WTC11 (cell line): ENCODE measurements at regions not wholly inside any gene's neighbourhood (a gene's known extent, or its start where the extent isn't known, plus 50 kb on each side); places are given as distances from the start of the nearest gene placed in this dataset.

Experiments used
- ATAC-seq: fragments of 200-7000 bp; cut with Tn5 transposase; 2 replicates; pipeline ENCODE4 v1.10.0; 2021; ENCODE audit warnings: mild to moderate bottlenecking, moderate library complexity
- CTCF ChIA-PET: fragments of 300-600 bp; sonication (Branson Sonifier 250); formaldehyde crosslinking; loops from one replicate; lab custom pipeline; 2021; ENCODE audit warnings: antibody characterized with exemption; lab: Charles Lee
- POLR2A ChIA-PET: fragments of 350-600 bp; sonication (Branson Sonifier 250); formaldehyde crosslinking; loops from one replicate; lab custom pipeline; 2021; ENCODE audit warnings: antibody characterized with exemption; lab: Charles Lee
- DNase-seq: peaks from one replicate; pipeline ENCODE4 v3.0.0; 2021; ENCODE audit warnings: low spot score
- H3K27ac Mint-ChIP-seq: 2 replicates; pipeline ENCODE4 v1.8.0; 2021; ENCODE audit warnings: mixed read lengths
- H3K27me3 Mint-ChIP-seq: 2 replicates; pipeline ENCODE4 v1.8.0; 2021; ENCODE audit warnings: low read depth, mild to moderate bottlenecking, moderate library complexity, mixed read lengths
- H3K36me3 Mint-ChIP-seq: 2 replicates; pipeline ENCODE4 v1.8.0; 2021; ENCODE audit warnings: mixed read lengths
- H3K4me1 Mint-ChIP-seq: 2 replicates; pipeline ENCODE4 v1.8.0; 2022; ENCODE audit warnings: mixed read lengths
- H3K4me3 Mint-ChIP-seq: 2 replicates; pipeline ENCODE4 v1.8.0; 2021; ENCODE audit warnings: mild to moderate bottlenecking, moderate library complexity, mixed read lengths
- H3K9me3 Mint-ChIP-seq: 2 replicates; pipeline ENCODE4 v1.8.0; 2021; ENCODE audit warnings: mixed read lengths
- CBFB ChIP-seq: sonication (generic); formaldehyde crosslinking; IDR thresholded peaks from 2 replicates; pipeline ENCODE4 v1.8.1; 2022; ENCODE audit warnings: mild to moderate bottlenecking, low read depth, missing genetic modification reagents
- E2F1 ChIP-seq: sonication (generic); formaldehyde crosslinking; IDR thresholded peaks from 2 replicates; pipeline ENCODE4 v1.8.0; 2022; ENCODE audit warnings: mild to moderate bottlenecking, missing genetic modification reagents
- EMX1 ChIP-seq: fragments of 250-450 bp; sonication (Bioruptor Pico); IDR thresholded peaks from 2 replicates; pipeline ENCODE4 v1.8.0; 2021; ENCODE audit warnings: mild to moderate bottlenecking
- GRHL2 ChIP-seq: fragments of 250-450 bp; sonication (Bioruptor Pico); IDR thresholded peaks from 2 replicates; pipeline ENCODE4 v1.8.0; 2022; ENCODE audit warnings: mild to moderate bottlenecking, moderate library complexity; ENCODE audit not compliant: insufficient replicate concordance, severe bottlenecking
- GTF2I ChIP-seq: fragments of 250-450 bp; sonication (Bioruptor Pico); conservative IDR thresholded peaks from 2 replicates; pipeline ENCODE4 v1.4.0; 2021; ENCODE audit warnings: mild to moderate bottlenecking
- HMGA2 ChIP-seq: fragments of 250-450 bp; sonication (Bioruptor Pico); IDR thresholded peaks from 2 replicates; pipeline ENCODE4 v1.4.0; 2021; ENCODE audit warnings: mild to moderate bottlenecking, moderate library complexity
- MYBL2 ChIP-seq: sonication (generic); formaldehyde crosslinking; IDR thresholded peaks from 2 replicates; pipeline ENCODE4 v1.8.1; 2023; ENCODE audit warnings: mild to moderate bottlenecking, moderate library complexity, missing genetic modification reagents
- NFATC4 ChIP-seq: fragments of 250-450 bp; sonication (Bioruptor Pico); IDR thresholded peaks from 2 replicates; pipeline ENCODE4 v1.9.0; 2021; ENCODE audit warnings: mild to moderate bottlenecking
- NFE2L1 ChIP-seq: sonication (generic); formaldehyde crosslinking; IDR thresholded peaks from 2 replicates; pipeline ENCODE4 v1.8.1; 2023; ENCODE audit warnings: missing genetic modification reagents
- SOX15 ChIP-seq: fragments of 250-450 bp; sonication (Bioruptor Pico); IDR thresholded peaks from 2 replicates; pipeline ENCODE4 v1.9.0; 2021; ENCODE audit warnings: mild to moderate bottlenecking
- ZBTB21 ChIP-seq: sonication (generic); formaldehyde crosslinking; IDR thresholded peaks from 2 replicates; pipeline ENCODE4 v1.8.1; 2023; ENCODE audit warnings: mild to moderate bottlenecking, missing genetic modification reagents, borderline replicate concordance
- ZNF671 ChIP-seq: fragments of 250-450 bp; sonication (Bioruptor Pico); IDR thresholded peaks from 2 replicates; pipeline ENCODE4 v1.8.0; 2021; ENCODE audit warnings: mild to moderate bottlenecking
- TF ChIP-seq, protein P1 (sequence below): sonication (generic); formaldehyde crosslinking; IDR thresholded peaks from 2 replicates; pipeline ENCODE4 v1.8.1; 2022; ENCODE audit warnings: mild to moderate bottlenecking, missing genetic modification reagents, moderate library complexity, borderline replicate concordance
- TF ChIP-seq, protein P2 (sequence below): sonication (generic); formaldehyde crosslinking; IDR thresholded peaks from 2 replicates; pipeline ENCODE4 v1.8.1; 2023; ENCODE audit warnings: mild to moderate bottlenecking, missing genetic modification reagents, borderline replicate concordance
- TF ChIP-seq, protein P3 (sequence below): sonication (generic); formaldehyde crosslinking; IDR thresholded peaks from 2 replicates; pipeline ENCODE4 v1.8.1; 2023; ENCODE audit warnings: mild to moderate bottlenecking, moderate library complexity, missing genetic modification reagents
- TF ChIP-seq, protein P4 (sequence below): fragments of 250-450 bp; sonication (Bioruptor Pico); IDR thresholded peaks from 2 replicates; pipeline ENCODE4 v1.9.0; 2021; ENCODE audit warnings: mild to moderate bottlenecking, borderline replicate concordance

- TF ChIP-seq EMX1 (CRISPR knock-in tag) (no peak), ZNF671 (CRISPR knock-in tag) (no peak), SOX15 (CRISPR knock-in tag) (no peak), MYBL2 (CRISPR knock-in tag) (no peak), GRHL2 (CRISPR knock-in tag) (no peak), HMGA2 (CRISPR knock-in tag) (no peak), ZBTB21 (no peak), E2F1 (CRISPR knock-in tag) (no peak), NFE2L1 (CRISPR knock-in tag) (no peak), CBFB (CRISPR knock-in tag) (no peak), GTF2I (CRISPR knock-in tag) (no peak), NFATC4 (CRISPR knock-in tag) (no peak)
- TF ChIP-seq, protein P1, sequence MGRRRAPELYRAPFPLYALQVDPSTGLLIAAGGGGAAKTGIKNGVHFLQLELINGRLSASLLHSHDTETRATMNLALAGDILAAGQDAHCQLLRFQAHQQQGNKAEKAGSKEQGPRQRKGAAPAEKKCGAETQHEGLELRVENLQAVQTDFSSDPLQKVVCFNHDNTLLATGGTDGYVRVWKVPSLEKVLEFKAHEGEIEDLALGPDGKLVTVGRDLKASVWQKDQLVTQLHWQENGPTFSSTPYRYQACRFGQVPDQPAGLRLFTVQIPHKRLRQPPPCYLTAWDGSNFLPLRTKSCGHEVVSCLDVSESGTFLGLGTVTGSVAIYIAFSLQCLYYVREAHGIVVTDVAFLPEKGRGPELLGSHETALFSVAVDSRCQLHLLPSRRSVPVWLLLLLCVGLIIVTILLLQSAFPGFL (CRISPR knock-in tag) = no peak
- TF ChIP-seq, protein P2, sequence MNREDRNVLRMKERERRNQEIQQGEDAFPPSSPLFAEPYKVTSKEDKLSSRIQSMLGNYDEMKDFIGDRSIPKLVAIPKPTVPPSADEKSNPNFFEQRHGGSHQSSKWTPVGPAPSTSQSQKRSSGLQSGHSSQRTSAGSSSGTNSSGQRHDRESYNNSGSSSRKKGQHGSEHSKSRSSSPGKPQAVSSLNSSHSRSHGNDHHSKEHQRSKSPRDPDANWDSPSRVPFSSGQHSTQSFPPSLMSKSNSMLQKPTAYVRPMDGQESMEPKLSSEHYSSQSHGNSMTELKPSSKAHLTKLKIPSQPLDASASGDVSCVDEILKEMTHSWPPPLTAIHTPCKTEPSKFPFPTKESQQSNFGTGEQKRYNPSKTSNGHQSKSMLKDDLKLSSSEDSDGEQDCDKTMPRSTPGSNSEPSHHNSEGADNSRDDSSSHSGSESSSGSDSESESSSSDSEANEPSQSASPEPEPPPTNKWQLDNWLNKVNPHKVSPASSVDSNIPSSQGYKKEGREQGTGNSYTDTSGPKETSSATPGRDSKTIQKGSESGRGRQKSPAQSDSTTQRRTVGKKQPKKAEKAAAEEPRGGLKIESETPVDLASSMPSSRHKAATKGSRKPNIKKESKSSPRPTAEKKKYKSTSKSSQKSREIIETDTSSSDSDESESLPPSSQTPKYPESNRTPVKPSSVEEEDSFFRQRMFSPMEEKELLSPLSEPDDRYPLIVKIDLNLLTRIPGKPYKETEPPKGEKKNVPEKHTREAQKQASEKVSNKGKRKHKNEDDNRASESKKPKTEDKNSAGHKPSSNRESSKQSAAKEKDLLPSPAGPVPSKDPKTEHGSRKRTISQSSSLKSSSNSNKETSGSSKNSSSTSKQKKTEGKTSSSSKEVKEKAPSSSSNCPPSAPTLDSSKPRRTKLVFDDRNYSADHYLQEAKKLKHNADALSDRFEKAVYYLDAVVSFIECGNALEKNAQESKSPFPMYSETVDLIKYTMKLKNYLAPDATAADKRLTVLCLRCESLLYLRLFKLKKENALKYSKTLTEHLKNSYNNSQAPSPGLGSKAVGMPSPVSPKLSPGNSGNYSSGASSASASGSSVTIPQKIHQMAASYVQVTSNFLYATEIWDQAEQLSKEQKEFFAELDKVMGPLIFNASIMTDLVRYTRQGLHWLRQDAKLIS (CRISPR knock-in tag) = no peak
- TF ChIP-seq, protein P3, sequence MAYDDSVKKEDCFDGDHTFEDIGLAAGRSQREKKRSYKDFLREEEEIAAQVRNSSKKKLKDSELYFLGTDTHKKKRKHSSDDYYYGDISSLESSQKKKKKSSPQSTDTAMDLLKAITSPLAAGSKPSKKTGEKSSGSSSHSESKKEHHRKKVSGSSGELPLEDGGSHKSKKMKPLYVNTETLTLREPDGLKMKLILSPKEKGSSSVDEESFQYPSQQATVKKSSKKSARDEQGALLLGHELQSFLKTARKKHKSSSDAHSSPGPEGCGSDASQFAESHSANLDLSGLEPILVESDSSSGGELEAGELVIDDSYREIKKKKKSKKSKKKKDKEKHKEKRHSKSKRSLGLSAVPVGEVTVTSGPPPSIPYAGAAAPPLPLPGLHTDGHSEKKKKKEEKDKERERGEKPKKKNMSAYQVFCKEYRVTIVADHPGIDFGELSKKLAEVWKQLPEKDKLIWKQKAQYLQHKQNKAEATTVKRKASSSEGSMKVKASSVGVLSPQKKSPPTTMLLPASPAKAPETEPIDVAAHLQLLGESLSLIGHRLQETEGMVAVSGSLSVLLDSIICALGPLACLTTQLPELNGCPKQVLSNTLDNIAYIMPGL = no peak
- TF ChIP-seq, protein P4, sequence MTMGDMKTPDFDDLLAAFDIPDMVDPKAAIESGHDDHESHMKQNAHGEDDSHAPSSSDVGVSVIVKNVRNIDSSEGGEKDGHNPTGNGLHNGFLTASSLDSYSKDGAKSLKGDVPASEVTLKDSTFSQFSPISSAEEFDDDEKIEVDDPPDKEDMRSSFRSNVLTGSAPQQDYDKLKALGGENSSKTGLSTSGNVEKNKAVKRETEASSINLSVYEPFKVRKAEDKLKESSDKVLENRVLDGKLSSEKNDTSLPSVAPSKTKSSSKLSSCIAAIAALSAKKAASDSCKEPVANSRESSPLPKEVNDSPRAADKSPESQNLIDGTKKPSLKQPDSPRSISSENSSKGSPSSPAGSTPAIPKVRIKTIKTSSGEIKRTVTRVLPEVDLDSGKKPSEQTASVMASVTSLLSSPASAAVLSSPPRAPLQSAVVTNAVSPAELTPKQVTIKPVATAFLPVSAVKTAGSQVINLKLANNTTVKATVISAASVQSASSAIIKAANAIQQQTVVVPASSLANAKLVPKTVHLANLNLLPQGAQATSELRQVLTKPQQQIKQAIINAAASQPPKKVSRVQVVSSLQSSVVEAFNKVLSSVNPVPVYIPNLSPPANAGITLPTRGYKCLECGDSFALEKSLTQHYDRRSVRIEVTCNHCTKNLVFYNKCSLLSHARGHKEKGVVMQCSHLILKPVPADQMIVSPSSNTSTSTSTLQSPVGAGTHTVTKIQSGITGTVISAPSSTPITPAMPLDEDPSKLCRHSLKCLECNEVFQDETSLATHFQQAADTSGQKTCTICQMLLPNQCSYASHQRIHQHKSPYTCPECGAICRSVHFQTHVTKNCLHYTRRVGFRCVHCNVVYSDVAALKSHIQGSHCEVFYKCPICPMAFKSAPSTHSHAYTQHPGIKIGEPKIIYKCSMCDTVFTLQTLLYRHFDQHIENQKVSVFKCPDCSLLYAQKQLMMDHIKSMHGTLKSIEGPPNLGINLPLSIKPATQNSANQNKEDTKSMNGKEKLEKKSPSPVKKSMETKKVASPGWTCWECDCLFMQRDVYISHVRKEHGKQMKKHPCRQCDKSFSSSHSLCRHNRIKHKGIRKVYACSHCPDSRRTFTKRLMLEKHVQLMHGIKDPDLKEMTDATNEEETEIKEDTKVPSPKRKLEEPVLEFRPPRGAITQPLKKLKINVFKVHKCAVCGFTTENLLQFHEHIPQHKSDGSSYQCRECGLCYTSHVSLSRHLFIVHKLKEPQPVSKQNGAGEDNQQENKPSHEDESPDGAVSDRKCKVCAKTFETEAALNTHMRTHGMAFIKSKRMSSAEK (CRISPR knock-in tag) = no peak
- H3K27me3 Mint-ChIP-seq = no peaks in the 10 kb centered on the region
- H3K36me3 Mint-ChIP-seq = no peaks in the 10 kb centered on the region
- ATAC-seq (no peak), DNase-seq (no peak)
- POLR2A ChIA-PET = no interaction called here
- peaks cover 9% of the 10 kb centered on the region; the same call in 1 of the 2 replicates for H3K9me3 Mint-ChIP-seq
- no peak overlapping the region for H3K4me3 Mint-ChIP-seq
- CTCF ChIA-PET = no interaction called here
- no peak overlapping the region for H3K27ac Mint-ChIP-seq
- H3K4me1 Mint-ChIP-seq = peaks cover 27% of the 10 kb centered on the region
These were observed 302.8 kb upstream of the PITRM1 start for GRCh38 chr10:3475367-3475766.
